ENCODE measurements at regions not wholly inside any gene's neighbourhood (a gene's known extent, or its start where the extent isn't known, plus 50 kb on each side); places are given as distances from the start of the nearest gene placed in this dataset.

GRCh38 chr13:106986687-106987426 lies 418.9 kb upstream of the ARGLU1 start:
- no peak for DNase-seq

- DNase-seq = no peak
Measured at GRCh38 chr13:106986033-106986484, 418.1 kb upstream of the ARGLU1 start.

- DNase-seq = no peak
Measured at GRCh38 chr13:106985481-106985880, 417.5 kb upstream of the ARGLU1 start.

- no peak for DNase-seq
Measured at GRCh38 chr13:106981051-106981450, 413.1 kb upstream of the ARGLU1 start.

GRCh38 chr13:106967391-106967790 lies 399.5 kb upstream of the ARGLU1 start:
- DNase-seq = no peak

- no peak for DNase-seq
Measured at GRCh38 chr13:106963151-106963550, 395.2 kb upstream of the ARGLU1 start.

GRCh38 chr13:106961651-106962050 lies 393.7 kb upstream of the ARGLU1 start:
- DNase-seq = no peak

- no peak for DNase-seq
Measured at GRCh38 chr13:106961216-106961615, 393.3 kb upstream of the ARGLU1 start.

- no peak for DNase-seq
Measured at GRCh38 chr13:106958621-106959048, 390.7 kb upstream of the ARGLU1 start.

- DNase-seq = no peak
Measured at GRCh38 chr13:106942563-106942962, 374.6 kb upstream of the ARGLU1 start.

GRCh38 chr13:106941779-106942178 lies 373.8 kb upstream of the ARGLU1 start:
- no peak for DNase-seq

GRCh38 chr13:106927421-106927820 lies 359.5 kb upstream of the ARGLU1 start:
- no peak for DNase-seq

GRCh38 chr13:106922384-106922783 lies 354.4 kb upstream of the ARGLU1 start:
- no peak for DNase-seq

- no peak for DNase-seq
Measured at GRCh38 chr13:106919638-106920037, 351.7 kb upstream of the ARGLU1 start.

GRCh38 chr13:106919133-106919532 lies 351.2 kb upstream of the ARGLU1 start:
- DNase-seq = no peak

- DNase-seq = no peak
Measured at GRCh38 chr13:106918557-106918860, 350.6 kb upstream of the ARGLU1 start.

- no peak for DNase-seq
Measured at GRCh38 chr13:106917673-106918556, 350.0 kb upstream of the ARGLU1 start.

GRCh38 chr13:106917024-106917571 lies 349.2 kb upstream of the ARGLU1 start:
- no peak for DNase-seq

- DNase-seq = no peak
Measured at GRCh38 chr13:106916329-106916976, 348.5 kb upstream of the ARGLU1 start.

GRCh38 chr13:106915146-106915545 lies 347.2 kb upstream of the ARGLU1 start:
- DNase-seq = no peak

GRCh38 chr13:106911627-106912026 lies 343.7 kb upstream of the ARGLU1 start:
- no peak for DNase-seq

- no peak for DNase-seq
Measured at GRCh38 chr13:106911020-106911419, 343.1 kb upstream of the ARGLU1 start.

- DNase-seq = no peak
Measured at GRCh38 chr13:106906426-106906996, 338.6 kb upstream of the ARGLU1 start.

Measured in cerebellar nuclear complex (tissue), 1 donor.